ENCODE measurements at regions not wholly inside any gene's neighbourhood (a gene's known extent, or its start where the extent isn't known, plus 50 kb on each side); places are given as distances from the start of the nearest gene placed in this dataset.

GRCh38 chr18:30499721-30500120, 542.8 kb downstream of the DSC3 start:
- in situ Hi-C loops (cut with HindIII; ENCODE audit: low sequenced_read_pairs) = no loop called here
- no peak for DNase-seq (ENCODE audit: low spot score)

GRCh38 chr18:30492552-30493129, 549.9 kb downstream of the DSC3 start:
- DNase-seq (ENCODE audit: low spot score) = no peak
- in situ Hi-C loops (cut with HindIII; ENCODE audit: low sequenced_read_pairs) = no loop called here

GRCh38 chr18:30491815-30492551, 550.6 kb downstream of the DSC3 start:
- no peak for DNase-seq (ENCODE audit: low spot score)
- in situ Hi-C loops (cut with HindIII; ENCODE audit: low sequenced_read_pairs) = no loop called here

- in situ Hi-C loops (cut with HindIII; ENCODE audit: low sequenced_read_pairs) = no loop called here
- DNase-seq (ENCODE audit: low spot score) = no peak
Observed at GRCh38 chr18:30489890-30490643, 552.5 kb downstream of the DSC3 start.

GRCh38 chr18:30487962-30488361, 554.6 kb downstream of the DSC3 start:
- no peak for DNase-seq (ENCODE audit: low spot score)
- in situ Hi-C loops (cut with HindIII; ENCODE audit: low sequenced_read_pairs) = no loop called here

- in situ Hi-C loops (cut with HindIII; ENCODE audit: low sequenced_read_pairs) = no loop called here
- DNase-seq (ENCODE audit: low spot score) = no peak
Observed at GRCh38 chr18:30486856-30487255, 555.7 kb downstream of the DSC3 start.

- in situ Hi-C loops (cut with HindIII; ENCODE audit: low sequenced_read_pairs) = no loop called here
- DNase-seq (ENCODE audit: low spot score) = no peak
Observed at GRCh38 chr18:30485078-30485477, 557.5 kb downstream of the DSC3 start.

- DNase-seq (ENCODE audit: low spot score) = no peak
- in situ Hi-C loops (cut with HindIII; ENCODE audit: low sequenced_read_pairs) = no loop called here
Observed at GRCh38 chr18:30481871-30482270, 560.7 kb downstream of the DSC3 start.

- no peak for DNase-seq (ENCODE audit: low spot score)
- in situ Hi-C loops (cut with HindIII; ENCODE audit: low sequenced_read_pairs) = no loop called here
Observed at GRCh38 chr18:30469091-30469490, 573.5 kb downstream of the DSC3 start.

GRCh38 chr18:30465096-30465495, 577.4 kb downstream of the DSC3 start:
- in situ Hi-C loops (cut with HindIII; ENCODE audit: low sequenced_read_pairs) = no loop called here
- no peak for DNase-seq (ENCODE audit: low spot score)

- no peak for DNase-seq (ENCODE audit: low spot score)
- in situ Hi-C loops (cut with HindIII; ENCODE audit: low sequenced_read_pairs) = no loop called here
Observed at GRCh38 chr18:30457156-30457555, 585.4 kb downstream of the DSC3 start.

- DNase-seq (ENCODE audit: low spot score) = no peak
- in situ Hi-C loops (cut with HindIII; ENCODE audit: low sequenced_read_pairs) = no loop called here
Observed at GRCh38 chr18:30455741-30456140, 586.8 kb downstream of the DSC3 start.

GRCh38 chr18:30454920-30455319, 587.6 kb downstream of the DSC3 start:
- no peak for DNase-seq (ENCODE audit: low spot score)
- in situ Hi-C loops (cut with HindIII; ENCODE audit: low sequenced_read_pairs) = no loop called here

GRCh38 chr18:30451981-30452380, 590.6 kb downstream of the DSC3 start:
- no peak for DNase-seq (ENCODE audit: low spot score)
- in situ Hi-C loops (cut with HindIII; ENCODE audit: low sequenced_read_pairs) = no loop called here

GRCh38 chr18:30450927-30451326, 591.6 kb downstream of the DSC3 start:
- in situ Hi-C loops (cut with HindIII; ENCODE audit: low sequenced_read_pairs) = no loop called here
- no peak for DNase-seq (ENCODE audit: low spot score)

GRCh38 chr18:30446605-30447004, 595.9 kb downstream of the DSC3 start:
- in situ Hi-C loops (cut with HindIII; ENCODE audit: low sequenced_read_pairs) = no loop called here

GRCh38 chr18:30444544-30444943, 598.0 kb downstream of the DSC3 start:
- in situ Hi-C loops (cut with HindIII; ENCODE audit: low sequenced_read_pairs) = no loop called here
- DNase-seq (ENCODE audit: low spot score) = no peak

More at GRCh38 chr18:30446605-30447004, 595.9 kb downstream of the DSC3 start:
- no peak for DNase-seq (ENCODE audit: low spot score)

- DNase-seq (ENCODE audit: low spot score) = no peak
- in situ Hi-C loops (cut with HindIII; ENCODE audit: low sequenced_read_pairs) = no loop called here
Observed at GRCh38 chr18:30440351-30440750, 602.2 kb downstream of the DSC3 start.

GRCh38 chr18:30439174-30439573, 603.4 kb downstream of the DSC3 start:
- in situ Hi-C loops (cut with HindIII; ENCODE audit: low sequenced_read_pairs) = no loop called here
- no peak for DNase-seq (ENCODE audit: low spot score)

- in situ Hi-C loops (cut with HindIII; ENCODE audit: low sequenced_read_pairs) = no loop called here
- no peak for DNase-seq (ENCODE audit: low spot score)
Observed at GRCh38 chr18:30432349-30432748, 610.2 kb downstream of the DSC3 start.

Measured in G401 (cell line).